ENCODE measurements at regions not wholly inside any gene's neighbourhood (a gene's known extent, or its start where the extent isn't known, plus 50 kb on each side); places are given as distances from the start of the nearest gene placed in this dataset.

- H3K27ac ChIP-seq (ENCODE audit: low read depth in 2 of 2, low read length in 2 of 2): no peak overlapping the region
These were observed 87.5 kb upstream of the RGS1 start for GRCh38 chr1:192488058-192488457.

DNA sequence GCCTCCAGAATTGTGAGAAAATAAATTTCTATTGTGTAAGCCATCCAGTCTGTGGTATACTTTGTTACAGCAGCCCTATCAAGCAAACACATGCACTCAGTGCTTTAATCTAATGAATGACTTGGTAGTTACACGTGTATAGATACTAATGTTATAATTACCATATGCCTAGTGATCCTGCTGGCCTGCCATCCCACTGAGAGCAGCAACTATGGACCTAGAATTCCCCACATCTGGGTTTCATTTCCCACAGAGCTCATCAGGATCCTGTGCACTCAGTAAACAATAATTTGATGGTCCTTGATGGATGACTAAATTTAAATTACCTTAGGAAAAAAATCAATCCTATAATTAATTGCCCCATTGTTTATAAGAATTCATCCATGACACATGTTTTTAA lies 86.5 kb upstream of the RGS1 start:
- no peak overlapping the region for H3K4me3 ChIP-seq (ENCODE audit: low read length in 3 of 3)
- no peaks in the 10 kb centered on the region for H3K36me3 ChIP-seq (ENCODE audit: control insufficient read depth in 2 of 3, insufficient read depth in 3 of 3, low read length in 3 of 3)
- H3K9me3 ChIP-seq (ENCODE audit: control insufficient read depth in 2 of 3, insufficient read depth in 1 of 3, low read length in 3 of 3): no peaks in the 10 kb centered on the region
- no peak overlapping the region for H3K9ac ChIP-seq (ENCODE audit: low read length in 3 of 3)
- H3K4me1 ChIP-seq (ENCODE audit: control insufficient read depth in 2 of 3, insufficient read depth in 2 of 3, low read depth in 1 of 3, low read length in 3 of 3): no peaks in the 10 kb centered on the region
- H3K27ac ChIP-seq (ENCODE audit: low read depth in 2 of 2, low read length in 2 of 2): no peak overlapping the region
- TF ChIP-seq CTCF (IDR thresholded peaks at IDR 0.05; ENCODE audit: borderline replicate concordance, extremely low read depth, insufficient read depth): no peak
- peak in 1 of 5 donors; percentile 37 for DNase-seq
- no peaks in the 10 kb centered on the region for H3K27me3 ChIP-seq (ENCODE audit: control insufficient read depth, insufficient read depth, low read length)
- intact Hi-C loops (cut with DNase I): no loop called here
- FAIRE-seq: no peak

More at GRCh38 chr1:192488058-192488457, 87.5 kb upstream of the RGS1 start:
- intact Hi-C loops (cut with DNase I): no loop called here
- DNase-seq (no peak), FAIRE-seq (no peak)
- no peaks in the 10 kb centered on the region for H3K27me3 ChIP-seq (ENCODE audit: control insufficient read depth, insufficient read depth, low read length)
- no peak for TF ChIP-seq CTCF (IDR thresholded peaks at IDR 0.05; ENCODE audit: borderline replicate concordance, extremely low read depth, insufficient read depth)
- H3K4me3 ChIP-seq (ENCODE audit: low read length in 3 of 3): no peak overlapping the region
- no peaks in the 10 kb centered on the region for H3K36me3 ChIP-seq (ENCODE audit: control insufficient read depth in 2 of 3, insufficient read depth in 3 of 3, low read length in 3 of 3)
- no peaks in the 10 kb centered on the region for H3K9me3 ChIP-seq (ENCODE audit: control insufficient read depth in 2 of 3, insufficient read depth in 1 of 3, low read length in 3 of 3)
- no peaks in the 10 kb centered on the region for H3K4me1 ChIP-seq (ENCODE audit: control insufficient read depth in 2 of 3, insufficient read depth in 2 of 3, low read depth in 1 of 3, low read length in 3 of 3)
- H3K9ac ChIP-seq (ENCODE audit: low read length in 3 of 3): no peak overlapping the region

GRCh38 chr1:192489748-192490147 lies 85.8 kb upstream of the RGS1 start:
- Histone ChIP-seq H3K27me3 (ENCODE audit: control insufficient read depth, insufficient read depth, low read length) (no peaks in the 10 kb centered on the region), H3K36me3 (ENCODE audit: control insufficient read depth in 2 of 3, insufficient read depth in 3 of 3, low read length in 3 of 3) (no peaks in the 10 kb centered on the region), H3K27ac (ENCODE audit: low read depth in 2 of 2, low read length in 2 of 2) (peak overlapping the region in 1 of 2 donors; percentile 7), H3K9ac (ENCODE audit: low read length in 3 of 3) (no peak overlapping the region), H3K9me3 (ENCODE audit: control insufficient read depth in 2 of 3, insufficient read depth in 1 of 3, low read length in 3 of 3) (no peaks in the 10 kb centered on the region), H3K4me3 (ENCODE audit: low read length in 3 of 3) (no peak overlapping the region), H3K4me1 (ENCODE audit: control insufficient read depth in 2 of 3, insufficient read depth in 2 of 3, low read depth in 1 of 3, low read length in 3 of 3) (no peaks in the 10 kb centered on the region)
- intact Hi-C loops (cut with DNase I): no loop called here
- DNase-seq (peak; percentile 64 to 94 (median 82)), FAIRE-seq (no peak)
- TF ChIP-seq CTCF (IDR thresholded peaks at IDR 0.05; ENCODE audit: borderline replicate concordance, extremely low read depth, insufficient read depth): no peak
